CD14-positive monocyte (primary cell): ENCODE measurements at regions not wholly inside any gene's neighbourhood (a gene's known extent, or its start where the extent isn't known, plus 50 kb on each side); places are given as distances from the start of the nearest gene placed in this dataset.

ENCODE experiments used
- DNase-seq, 3 donors: peaks; one replicate each; pipeline ENCODE4 v3.0.0-alpha.2; 2011 to 2022
- H2AFZ ChIP-seq: 2 replicates; pipeline ENCODE4 v1.6.0; 2012; ENCODE audit warnings: mild to moderate bottlenecking, low read depth, low read length, inconsistent platforms; ENCODE audit not compliant: insufficient read depth, poor library complexity, severe bottlenecking
- H3K27ac ChIP-seq, 2 donors: 1 replicate in 1 of 2; 2 replicates in 1 of 2; pipeline ENCODE4 v1.5.1; 2012 to 2013; ENCODE audit warnings: low read length in 2 of 2, control low read depth in 1 of 2, inconsistent platforms in 1 of 2, low read depth in 1 of 2, mild to moderate bottlenecking in 1 of 2
- H3K27me3 ChIP-seq, 2 donors: one replicate each; pipeline versions ENCODE4 v1.6.0 to v1.6.1; 2011 to 2013; ENCODE audit warnings: low read length in 2 of 2; ENCODE audit not compliant: control insufficient read depth in 2 of 2, insufficient read depth in 2 of 2
- H3K36me3 ChIP-seq, 2 donors: replicated peaks in 1 of 2; 1 replicate in 1 of 2; 2 replicates in 1 of 2; pipeline versions ENCODE4 v1.5.1 to v1.6.1; 2012 to 2013; ENCODE audit warnings: low read length in 2 of 2, control low read depth in 1 of 2, inconsistent platforms in 1 of 2, mild to moderate bottlenecking in 1 of 2; ENCODE audit not compliant: insufficient read depth in 2 of 2, control insufficient read depth in 1 of 2
- H3K4me1 ChIP-seq, 2 donors: 1 replicate in 1 of 2; 2 replicates in 1 of 2; pipeline versions ENCODE4 v1.5.1 to v1.6.1; 2012 to 2013; ENCODE audit warnings: low read length in 2 of 2, control low read depth in 1 of 2, inconsistent platforms in 1 of 2, mild to moderate bottlenecking in 1 of 2, moderate library complexity in 1 of 2; ENCODE audit not compliant: insufficient read depth in 2 of 2, control insufficient read depth in 1 of 2
- H3K4me2 ChIP-seq: replicated peaks from 2 replicates; pipeline ENCODE3; 2012; ENCODE audit warnings: low read length, moderate library complexity, mild to moderate bottlenecking; ENCODE audit not compliant: poor library complexity, severe bottlenecking; ENCODE audit errors: extremely low read depth
- H3K4me3 ChIP-seq, 3 experiments: fragments of 200-600 bp in 1 of 3; sonication (generic) in 1 of 3; replicated peaks in 1 of 3; 1 replicate in 2 of 3; 2 replicates in 1 of 3; pipeline ENCODE4 v1.5.1; 2011 to 2013; ENCODE audit warnings: low read length in 3 of 3, mild to moderate bottlenecking in 3 of 3, control low read depth in 2 of 3, low read depth in 2 of 3, inconsistent platforms in 1 of 3, moderate library complexity in 1 of 3
- H3K79me2 ChIP-seq: 2 replicates; pipeline ENCODE4 v1.6.0; 2012; ENCODE audit warnings: mild to moderate bottlenecking, control low read depth, inconsistent platforms, low read length, moderate library complexity; ENCODE audit not compliant: insufficient read depth
- H3K9ac ChIP-seq: 2 replicates; pipeline ENCODE4 v1.6.0; 2017; ENCODE audit warnings: low read length, mild to moderate bottlenecking; ENCODE audit not compliant: insufficient read depth, poor library complexity, severe bottlenecking
- H3K9me3 ChIP-seq, 2 donors: replicated peaks in 1 of 2; 1 replicate in 1 of 2; 2 replicates in 1 of 2; pipeline versions ENCODE4 v1.5.1 to v1.6.1; 2012 to 2013; ENCODE audit warnings: low read length in 2 of 2, control low read depth in 1 of 2; ENCODE audit not compliant: control insufficient read depth in 1 of 2, insufficient read depth in 1 of 2
- H4K20me1 ChIP-seq: 2 replicates; pipeline ENCODE4 v1.6.0; 2012; ENCODE audit warnings: mild to moderate bottlenecking, low read length, control low read depth, moderate library complexity; ENCODE audit not compliant: insufficient read depth
- H3K27ac Mint-ChIP-seq, 7 donors: one replicate each; pipeline ENCODE4 v1.8.0; 2020; ENCODE audit warnings: mild to moderate bottlenecking in 7 of 7, mixed read lengths in 7 of 7, moderate library complexity in 6 of 7, inconsistent platforms in 2 of 7
- H3K27me3 Mint-ChIP-seq, 3 donors: one replicate each; pipeline ENCODE4 v1.8.0; 2021 to 2022; ENCODE audit warnings: low read depth in 3 of 3, mild to moderate bottlenecking in 3 of 3, mixed read lengths in 3 of 3, moderate library complexity in 3 of 3, inconsistent platforms in 1 of 3
- H3K36me3 Mint-ChIP-seq, 2 donors: one replicate each; pipeline ENCODE4 v1.8.0; 2020; ENCODE audit warnings: mixed read lengths in 2 of 2, inconsistent platforms in 1 of 2, mild to moderate bottlenecking in 1 of 2
- H3K4me1 Mint-ChIP-seq: one replicate; pipeline ENCODE4 v1.8.0; 2020; ENCODE audit warnings: mild to moderate bottlenecking, mixed read lengths
- H3K4me3 Mint-ChIP-seq, 2 donors: one replicate each; pipeline ENCODE4 v1.8.0; 2020; ENCODE audit warnings: mild to moderate bottlenecking in 2 of 2, mixed read lengths in 2 of 2, moderate library complexity in 1 of 2
- H3K9me3 Mint-ChIP-seq, 7 donors: one replicate each; pipeline ENCODE4 v1.8.0; 2020 to 2022; ENCODE audit warnings: mixed read lengths in 7 of 7, mild to moderate bottlenecking in 6 of 7, moderate library complexity in 6 of 7, inconsistent platforms in 2 of 7
- CTCF ChIP-seq: fragments of 200-600 bp; IDR thresholded peaks from one replicate; pipeline ENCODE4 v1.8.0; 2022; ENCODE audit warnings: antibody characterized with exemption, mild to moderate bottlenecking
- WGBS: methylation state at CpG from one replicate; pipeline ENCODE4 v1.1.5; 2013; ENCODE audit warnings: missing lambda C conversion rate; ENCODE audit not compliant: insufficient coverage; 5-methylcytosine and 5-hydroxymethylcytosine counted together
- intact Hi-C, 2 donors: fragments of 100-400 bp; cut with micrococcal nuclease; formaldehyde crosslinking; loops; one replicate each; pipeline versions ENCODE4 v1.15.0 to v1.15.1; 2023

DNA sequence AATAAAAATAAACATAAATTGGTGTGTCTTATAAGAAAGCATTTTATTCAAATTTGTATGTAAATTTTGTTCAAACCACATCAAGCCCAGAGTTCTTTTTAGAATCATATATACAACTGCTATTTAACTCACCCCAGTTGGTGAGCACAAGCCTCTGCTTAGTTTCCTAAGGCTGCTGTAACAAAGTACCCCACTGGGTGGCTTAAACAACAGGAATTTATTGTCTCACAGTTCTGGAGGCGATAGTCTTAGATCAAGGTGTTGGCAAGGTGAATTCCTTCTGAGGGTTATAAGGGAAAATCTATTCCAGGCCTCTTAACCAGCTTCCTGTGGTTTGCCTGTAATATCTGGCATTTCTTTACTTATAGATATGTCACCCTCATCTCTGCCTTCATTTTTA is 1133.5 kb downstream of the OLFM4 start:
- Mint-ChIP-seq H3K4me3 (no peak overlapping the region), H3K27ac (no peak overlapping the region), H3K4me1 (no peaks in the 10 kb centered on the region), H3K9me3 (peaks cover 0 to 13% (median 2%) of the 10 kb centered on the region in 7 donors), H3K27me3 (peaks cover 0 to 2% (median 0%) of the 10 kb centered on the region in 3 donors), H3K36me3 (no peaks in the 10 kb centered on the region)
- intact Hi-C loops = no loop called here
- H4K20me1 ChIP-seq = no peaks in the 10 kb centered on the region
- no peaks in the 10 kb centered on the region for H3K27me3 ChIP-seq
- H3K4me2 ChIP-seq = no peak overlapping the region
- H3K79me2 ChIP-seq = no peaks in the 10 kb centered on the region
- H2AFZ ChIP-seq = no peak overlapping the region
- H3K9ac ChIP-seq = no peak overlapping the region
- H3K36me3 ChIP-seq = no peaks in the 10 kb centered on the region
- H3K27ac ChIP-seq = no peak overlapping the region
- H3K4me1 ChIP-seq = no peaks in the 10 kb centered on the region
- DNase-seq = no peak
- no CpG with 5 or more reads among the region's 1 CpG for WGBS
- H3K9me3 ChIP-seq = peaks cover 0 to 5% of the 10 kb centered on the region in 2 donors
- no peak for TF ChIP-seq CTCF
- no peak overlapping the region for H3K4me3 ChIP-seq

DNA sequence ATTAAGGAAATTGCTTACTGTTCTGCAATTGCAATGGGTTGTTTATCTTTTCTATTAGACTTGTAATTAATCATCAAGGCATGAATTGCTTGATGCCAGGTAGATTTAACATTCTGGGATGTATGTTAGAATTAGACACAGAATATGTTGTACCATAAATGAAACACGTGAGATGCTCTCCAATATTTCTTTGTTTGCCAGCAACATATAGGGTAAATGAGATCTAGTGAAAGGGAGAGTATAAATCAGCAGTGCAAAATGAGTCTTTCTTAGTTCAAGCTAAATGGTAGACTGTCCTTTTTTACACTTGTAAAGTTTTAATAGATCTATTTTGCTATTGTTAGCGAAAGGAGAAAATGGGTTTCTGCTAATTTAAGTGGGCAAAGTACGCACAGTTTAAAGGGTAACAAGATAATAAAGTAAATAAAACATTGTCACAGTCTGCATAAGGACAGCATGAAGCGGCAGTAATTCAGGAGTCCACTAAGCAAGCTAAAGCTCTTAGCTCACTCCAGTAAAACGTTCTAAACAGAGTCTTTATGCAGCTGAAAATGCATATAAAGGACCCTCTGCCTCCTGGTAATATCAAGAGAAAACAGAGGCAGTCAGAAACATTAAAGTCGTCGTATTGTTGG is 1137.1 kb downstream of the OLFM4 start:
- no peak overlapping the region for H3K27ac ChIP-seq
- no peak overlapping the region for H3K27ac Mint-ChIP-seq
- H3K36me3 Mint-ChIP-seq = no peaks in the 10 kb centered on the region
- H3K79me2 ChIP-seq = no peaks in the 10 kb centered on the region
- H3K27me3 ChIP-seq = no peaks in the 10 kb centered on the region
- no peaks in the 10 kb centered on the region for H3K36me3 ChIP-seq
- H3K4me1 ChIP-seq = no peaks in the 10 kb centered on the region
- TF ChIP-seq CTCF = no peak
- no peak overlapping the region for H3K4me2 ChIP-seq
- no peak overlapping the region for H3K4me3 Mint-ChIP-seq
- no peak overlapping the region for H2AFZ ChIP-seq
- H4K20me1 ChIP-seq = no peaks in the 10 kb centered on the region
- intact Hi-C loops = no loop called here
- no peak overlapping the region for H3K9ac ChIP-seq
- no peak for DNase-seq
- peaks cover 0 to 2% (median 0%) of the 10 kb centered on the region in 3 donors for H3K27me3 Mint-ChIP-seq
- H3K9me3 Mint-ChIP-seq = peaks cover 0 to 8% (median 2%) of the 10 kb centered on the region in 7 donors
- no peaks in the 10 kb centered on the region for H3K4me1 Mint-ChIP-seq
- no peak overlapping the region for H3K4me3 ChIP-seq
- peaks cover 3% of the 10 kb centered on the region in 2 donors for H3K9me3 ChIP-seq
- no CpG with 5 or more reads among the region's 7 CpGs for WGBS
